Hepatocyte (in vitro differentiated cells): ENCODE measurements at regions not wholly inside any gene's neighbourhood (a gene's known extent, or its start where the extent isn't known, plus 50 kb on each side); places are given as distances from the start of the nearest gene placed in this dataset.

ENCODE experiments used
- CTCF ChIP-seq: fragments of 200-600 bp; sonication (generic); IDR thresholded peaks from 2 replicates; pipeline ENCODE4 v1.5.1; 2016; ENCODE audit warnings: antibody characterized with exemption, mild to moderate bottlenecking; ENCODE audit not compliant: poor library complexity
- EZH2 ChIP-seq: fragments of 200-600 bp; sonication (generic); IDR thresholded peaks from 2 replicates; pipeline ENCODE4 v1.6.1; 2016; ENCODE audit warnings: antibody characterized with exemption, mild to moderate bottlenecking, borderline replicate concordance

GRCh38 chr4:14155803-14156202 lies 528.3 kb upstream of the BOD1L1 start:
- TF ChIP-seq CTCF (no peak), EZH2 (no peak)
